Astrocyte (in vitro differentiated cells and primary cell): ENCODE measurements at regions not wholly inside any gene's neighbourhood (a gene's known extent, or its start where the extent isn't known, plus 50 kb on each side); places are given as distances from the start of the nearest gene placed in this dataset.

Experiments
- DNase-seq: peaks from one replicate; pipeline ENCODE4 v3.0.0-alpha.2; 2010; ENCODE audit warnings: low read depth
- FAIRE-seq: peaks from 2 replicates; lab custom pipeline; 2011; peaks lifted over from hg19 to GRCh38; lab: Jason Lieb, UNC
- H2AFZ ChIP-seq: 2 replicates; pipeline ENCODE4 v1.6.0; 2012; ENCODE audit warnings: low read depth, low read length, inconsistent platforms
- H3K27ac ChIP-seq: 2 replicates; pipeline ENCODE4 v1.5.1; 2011; ENCODE audit warnings: low read depth, low read length, inconsistent platforms
- H3K27me3 ChIP-seq: 2 replicates; pipeline ENCODE4 v1.6.0; 2011; ENCODE audit warnings: low read length, inconsistent platforms; ENCODE audit not compliant: insufficient read depth
- H3K36me3 ChIP-seq: 2 replicates; pipeline ENCODE4 v1.5.1; 2011; ENCODE audit warnings: low read length, inconsistent platforms; ENCODE audit not compliant: insufficient read depth
- H3K4me1 ChIP-seq: 2 replicates; pipeline ENCODE4 v1.5.1; 2011; ENCODE audit warnings: low read length, inconsistent platforms; ENCODE audit not compliant: insufficient read depth
- H3K4me2 ChIP-seq: 2 replicates; pipeline ENCODE4 v1.6.0; 2012; ENCODE audit warnings: low read length, inconsistent platforms
- H3K4me3 ChIP-seq: 2 replicates; pipeline ENCODE4 v1.5.1; 2011; ENCODE audit warnings: low read depth, mild to moderate bottlenecking, low read length, inconsistent platforms; ENCODE audit not compliant: insufficient read depth
- H3K79me2 ChIP-seq: 2 replicates; pipeline ENCODE4 v1.6.0; 2012; ENCODE audit warnings: mild to moderate bottlenecking, low read length, inconsistent platforms; ENCODE audit not compliant: insufficient read depth
- H3K9ac ChIP-seq: 2 replicates; pipeline ENCODE4 v1.6.0; 2012; ENCODE audit warnings: mild to moderate bottlenecking, low read length, inconsistent platforms
- H3K9me3 ChIP-seq: 2 replicates; pipeline ENCODE4 v1.5.1; 2012; ENCODE audit warnings: low read depth, mild to moderate bottlenecking, low read length, inconsistent platforms; ENCODE audit not compliant: insufficient read depth
- H4K20me1 ChIP-seq: 2 replicates; pipeline ENCODE4 v1.6.0; 2012; ENCODE audit warnings: low read length, inconsistent platforms; ENCODE audit not compliant: insufficient read depth
- H3K27ac Mint-ChIP-seq: one replicate; pipeline ENCODE4 v1.8.0; 2021; ENCODE audit warnings: mild to moderate bottlenecking, mixed read lengths; ENCODE audit not compliant: unreplicated experiment
- H3K27me3 Mint-ChIP-seq: one replicate; pipeline ENCODE4 v1.8.0; 2021; ENCODE audit warnings: low read depth, mixed read lengths; ENCODE audit not compliant: unreplicated experiment
- H3K36me3 Mint-ChIP-seq: one replicate; pipeline ENCODE4 v1.8.0; 2021; ENCODE audit warnings: low read depth, mixed read lengths; ENCODE audit not compliant: unreplicated experiment
- H3K4me1 Mint-ChIP-seq: one replicate; pipeline ENCODE4 v1.8.0; 2021; ENCODE audit warnings: low read depth, mixed read lengths; ENCODE audit not compliant: unreplicated experiment
- H3K4me3 Mint-ChIP-seq: one replicate; pipeline ENCODE4 v1.8.0; 2021; ENCODE audit warnings: mild to moderate bottlenecking, moderate library complexity, mixed read lengths; ENCODE audit not compliant: unreplicated experiment
- H3K9me3 Mint-ChIP-seq: one replicate; pipeline ENCODE4 v1.8.0; 2021; ENCODE audit warnings: mild to moderate bottlenecking, mixed read lengths; ENCODE audit not compliant: unreplicated experiment
- EZH2 ChIP-seq: IDR thresholded peaks from 2 replicates; pipeline ENCODE4 v1.6.1; 2012; ENCODE audit warnings: mild to moderate bottlenecking, low read length, inconsistent platforms; ENCODE audit not compliant: insufficient read depth
- TF ChIP-seq, protein P1 (sequence below): IDR thresholded peaks from 2 replicates; pipeline ENCODE4 v1.5.1; 2011; ENCODE audit warnings: low read depth, mild to moderate bottlenecking, inconsistent platforms, low read length, moderate library complexity; ENCODE audit not compliant: insufficient read depth

- H3K9ac ChIP-seq = no peak overlapping the region
- H3K4me3 ChIP-seq = no peak overlapping the region
- Mint-ChIP-seq H3K27me3 (no peaks in the 10 kb centered on the region), H3K9me3 (no peaks in the 10 kb centered on the region), H3K4me3 (no peak overlapping the region), H3K4me1 (no peaks in the 10 kb centered on the region), H3K36me3 (no peaks in the 10 kb centered on the region), H3K27ac (no peak overlapping the region)
- TF ChIP-seq, protein P1, sequence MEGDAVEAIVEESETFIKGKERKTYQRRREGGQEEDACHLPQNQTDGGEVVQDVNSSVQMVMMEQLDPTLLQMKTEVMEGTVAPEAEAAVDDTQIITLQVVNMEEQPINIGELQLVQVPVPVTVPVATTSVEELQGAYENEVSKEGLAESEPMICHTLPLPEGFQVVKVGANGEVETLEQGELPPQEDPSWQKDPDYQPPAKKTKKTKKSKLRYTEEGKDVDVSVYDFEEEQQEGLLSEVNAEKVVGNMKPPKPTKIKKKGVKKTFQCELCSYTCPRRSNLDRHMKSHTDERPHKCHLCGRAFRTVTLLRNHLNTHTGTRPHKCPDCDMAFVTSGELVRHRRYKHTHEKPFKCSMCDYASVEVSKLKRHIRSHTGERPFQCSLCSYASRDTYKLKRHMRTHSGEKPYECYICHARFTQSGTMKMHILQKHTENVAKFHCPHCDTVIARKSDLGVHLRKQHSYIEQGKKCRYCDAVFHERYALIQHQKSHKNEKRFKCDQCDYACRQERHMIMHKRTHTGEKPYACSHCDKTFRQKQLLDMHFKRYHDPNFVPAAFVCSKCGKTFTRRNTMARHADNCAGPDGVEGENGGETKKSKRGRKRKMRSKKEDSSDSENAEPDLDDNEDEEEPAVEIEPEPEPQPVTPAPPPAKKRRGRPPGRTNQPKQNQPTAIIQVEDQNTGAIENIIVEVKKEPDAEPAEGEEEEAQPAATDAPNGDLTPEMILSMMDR = no peak
- TF ChIP-seq EZH2 = no peak
- peak; percentile 84 for DNase-seq
- no peak overlapping the region for H3K27ac ChIP-seq
- H3K9me3 ChIP-seq = no peaks in the 10 kb centered on the region
- no peaks in the 10 kb centered on the region for H3K27me3 ChIP-seq
- no peaks in the 10 kb centered on the region for H4K20me1 ChIP-seq
- no peaks in the 10 kb centered on the region for H3K4me1 ChIP-seq
- H3K79me2 ChIP-seq = no peaks in the 10 kb centered on the region
- H2AFZ ChIP-seq = no peak overlapping the region
- H3K4me2 ChIP-seq = no peak overlapping the region
- no peaks in the 10 kb centered on the region for H3K36me3 ChIP-seq
- FAIRE-seq = no peak
Observed at GRCh38 chr7:13327669-13328068, 640.2 kb downstream of the ARL4A start.

DNA sequence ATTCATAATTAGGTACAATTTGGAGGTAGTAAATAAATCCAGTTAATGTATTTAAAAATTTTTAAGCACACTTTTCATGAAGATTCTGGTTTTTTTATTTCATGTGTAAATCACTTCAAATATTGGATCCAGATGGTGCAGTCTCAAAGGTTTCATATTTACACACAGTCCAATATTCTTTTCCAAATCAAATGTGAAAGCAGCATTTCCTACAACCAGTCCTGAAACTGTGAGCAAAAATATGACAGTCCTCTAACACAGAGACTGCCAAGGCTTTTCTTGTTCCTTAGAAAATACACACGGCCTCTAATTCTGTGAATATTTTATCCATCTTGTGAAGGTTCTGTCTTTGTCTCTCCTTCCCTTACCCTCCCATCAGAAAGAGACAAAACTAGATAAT is 645.9 kb downstream of the ARL4A start:
- no peak overlapping the region for H3K4me2 ChIP-seq
- DNase-seq (no peak), FAIRE-seq (no peak)
- H3K27ac Mint-ChIP-seq = no peak overlapping the region
- TF ChIP-seq, protein P1 = no peak
- no peak for TF ChIP-seq EZH2
- H3K4me3 Mint-ChIP-seq = no peak overlapping the region
- H3K27me3 ChIP-seq = no peaks in the 10 kb centered on the region
- no peaks in the 10 kb centered on the region for H3K79me2 ChIP-seq
- no peak overlapping the region for H2AFZ ChIP-seq
- H3K4me1 ChIP-seq = no peaks in the 10 kb centered on the region
- H3K27ac ChIP-seq = no peak overlapping the region
- H3K36me3 Mint-ChIP-seq = no peaks in the 10 kb centered on the region
- no peak overlapping the region for H3K4me3 ChIP-seq
- no peak overlapping the region for H3K9ac ChIP-seq
- no peaks in the 10 kb centered on the region for H4K20me1 ChIP-seq
- H3K27me3 Mint-ChIP-seq = no peaks in the 10 kb centered on the region
- H3K9me3 ChIP-seq = no peaks in the 10 kb centered on the region
- H3K4me1 Mint-ChIP-seq = peaks cover 4% of the 10 kb centered on the region
- no peaks in the 10 kb centered on the region for H3K9me3 Mint-ChIP-seq
- H3K36me3 ChIP-seq = no peaks in the 10 kb centered on the region

DNA sequence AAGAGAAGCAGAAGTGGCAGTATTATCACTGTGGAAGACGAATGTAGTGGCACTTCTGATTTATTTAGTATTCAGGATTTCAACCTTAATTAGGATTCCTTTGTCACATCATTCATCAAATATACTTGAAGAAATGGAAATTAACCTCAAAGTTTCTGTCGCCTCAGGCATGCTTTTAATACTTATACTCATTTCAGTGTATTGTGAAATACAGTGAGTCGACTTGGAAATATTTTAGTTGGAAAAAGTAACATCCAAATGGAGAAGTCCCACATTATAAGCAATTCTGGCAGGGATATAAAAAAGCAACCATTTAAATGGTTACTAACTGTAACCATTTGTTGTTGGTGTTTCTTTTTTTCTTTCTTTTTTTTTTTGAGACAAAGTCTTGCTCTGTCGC is 648.8 kb downstream of the ARL4A start:
- TF ChIP-seq, protein P1 = no peak
- TF ChIP-seq EZH2 = no peak
- no peak overlapping the region for H3K27ac ChIP-seq
- H3K27me3 ChIP-seq = no peaks in the 10 kb centered on the region
- H3K36me3 ChIP-seq = no peaks in the 10 kb centered on the region
- peak; percentile 69 for DNase-seq
- H3K9ac ChIP-seq = no peak overlapping the region
- Mint-ChIP-seq H3K27ac (no peak overlapping the region), H3K27me3 (no peaks in the 10 kb centered on the region), H3K9me3 (no peaks in the 10 kb centered on the region), H3K4me1 (peaks cover 4% of the 10 kb centered on the region), H3K4me3 (no peak overlapping the region), H3K36me3 (no peaks in the 10 kb centered on the region)
- no peak for FAIRE-seq
- H3K79me2 ChIP-seq = no peaks in the 10 kb centered on the region
- no peak overlapping the region for H3K4me3 ChIP-seq
- no peaks in the 10 kb centered on the region for H3K4me1 ChIP-seq
- no peaks in the 10 kb centered on the region for H4K20me1 ChIP-seq
- H3K9me3 ChIP-seq = no peaks in the 10 kb centered on the region
- no peak overlapping the region for H2AFZ ChIP-seq
- no peak overlapping the region for H3K4me2 ChIP-seq
